DND-41 (cell line): ENCODE measurements at regions not wholly inside any gene's neighbourhood (a gene's known extent, or its start where the extent isn't known, plus 50 kb on each side); places are given as distances from the start of the nearest gene placed in this dataset.

Experiments
- CTCF ChIP-seq: IDR thresholded peaks from 2 replicates; pipeline ENCODE4 v1.5.1; 2012; ENCODE audit warnings: borderline replicate concordance, low read length, moderate library complexity, mild to moderate bottlenecking; ENCODE audit not compliant: poor library complexity, severe bottlenecking; ENCODE audit errors: extremely low read depth
- EZH2 ChIP-seq: IDR thresholded peaks from 3 replicates; pipeline ENCODE4 v1.6.1; 2012; ENCODE audit warnings: borderline replicate concordance, low read depth, mild to moderate bottlenecking, moderate library complexity, low read length, inconsistent platforms; ENCODE audit not compliant: severe bottlenecking

- no peak for TF ChIP-seq EZH2
- no peak for TF ChIP-seq CTCF
These were observed 306.4 kb upstream of the ZNF507 start for GRCh38 chr19:32038961-32039360.
